GM21619 (cell line): ENCODE measurements at regions not wholly inside any gene's neighbourhood (a gene's known extent, or its start where the extent isn't known, plus 50 kb on each side); places are given as distances from the start of the nearest gene placed in this dataset.

Experiments used
- ATAC-seq: cut with Tn5 transposase; IDR thresholded peaks from one replicate; pipeline ENCODE4 v1.9.1; 2021; ENCODE audit not compliant: unreplicated experiment

DNA sequence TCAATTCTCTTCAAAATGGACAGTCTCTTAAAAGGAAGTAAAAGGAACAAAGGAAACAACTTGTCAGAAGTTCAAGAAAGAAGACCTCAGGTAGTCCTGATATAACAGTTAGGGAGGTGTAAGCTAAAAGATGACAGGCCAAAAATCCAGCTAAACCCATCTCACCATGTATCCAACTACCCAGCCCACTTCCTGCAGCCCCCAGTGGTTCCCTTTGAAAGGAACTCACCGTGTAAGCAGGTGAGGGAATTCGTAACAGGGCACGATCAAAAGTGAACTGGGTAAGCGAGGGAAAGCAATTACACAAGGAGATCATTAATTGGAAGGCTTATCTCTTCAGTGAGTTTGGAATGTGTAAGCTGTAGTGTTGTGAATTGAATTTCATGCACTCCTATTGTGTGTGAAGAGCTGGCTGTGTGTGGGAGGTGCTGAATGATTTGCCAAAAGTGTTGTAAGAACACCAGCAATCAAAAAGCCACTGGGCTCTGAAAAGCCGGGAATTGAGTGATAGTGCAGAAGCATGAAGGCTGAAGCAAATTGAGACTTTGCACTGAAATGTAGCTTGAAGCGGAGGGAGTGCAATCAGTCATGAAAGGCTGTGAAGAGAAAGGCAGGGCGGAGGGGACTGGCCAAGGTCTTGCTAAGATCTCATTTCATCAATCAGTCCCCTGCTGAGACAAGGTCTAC is 914.2 kb upstream of the LCORL start:
- ATAC-seq: no peak

DNA sequence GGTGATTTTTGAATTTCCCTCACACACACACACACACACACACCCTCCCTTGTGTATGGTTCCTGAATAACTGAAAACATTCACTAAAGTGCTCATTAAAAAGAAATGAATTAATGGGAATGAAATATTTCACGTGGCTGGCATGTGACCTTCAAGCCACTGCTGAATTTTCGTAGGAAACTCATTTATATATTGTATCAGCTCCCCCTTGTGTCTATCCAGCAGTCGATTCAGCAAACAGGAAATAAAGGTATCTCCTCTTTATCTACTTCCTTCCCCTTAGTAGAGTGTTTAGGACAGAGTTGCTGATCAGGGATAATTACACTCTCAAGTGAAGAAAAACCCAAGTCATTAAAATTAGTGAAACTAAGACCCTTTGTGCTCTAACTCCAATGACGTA is 912.6 kb upstream of the LCORL start:
- no peak for ATAC-seq

DNA sequence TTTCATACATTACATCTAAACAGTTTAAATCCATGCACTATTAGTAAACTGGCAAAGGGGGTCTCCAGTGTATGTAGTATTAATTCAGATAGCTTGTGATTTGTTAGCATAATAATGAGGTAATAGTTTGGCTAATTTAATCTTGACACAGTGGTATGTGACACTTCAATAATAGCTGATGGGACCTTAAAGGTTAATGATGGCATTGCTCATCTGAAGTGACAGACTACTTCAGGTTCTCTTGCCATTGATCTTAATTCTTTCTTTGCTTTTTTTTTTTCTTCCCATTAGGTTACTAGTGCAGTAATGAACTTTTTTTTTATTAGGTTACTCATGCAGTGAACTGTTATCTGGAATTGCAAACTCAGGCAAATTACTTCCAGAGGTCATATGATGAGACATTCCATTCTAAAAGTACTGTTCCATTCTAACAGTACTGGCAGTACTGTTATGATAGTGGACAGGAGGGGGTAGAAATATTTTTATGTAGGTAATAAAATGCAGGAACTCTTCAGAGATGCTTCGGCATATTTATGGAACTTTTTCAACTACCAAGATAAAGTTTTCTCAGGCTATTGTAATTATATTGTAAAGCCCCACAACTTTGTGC is 911.3 kb upstream of the LCORL start:
- no peak for ATAC-seq

DNA sequence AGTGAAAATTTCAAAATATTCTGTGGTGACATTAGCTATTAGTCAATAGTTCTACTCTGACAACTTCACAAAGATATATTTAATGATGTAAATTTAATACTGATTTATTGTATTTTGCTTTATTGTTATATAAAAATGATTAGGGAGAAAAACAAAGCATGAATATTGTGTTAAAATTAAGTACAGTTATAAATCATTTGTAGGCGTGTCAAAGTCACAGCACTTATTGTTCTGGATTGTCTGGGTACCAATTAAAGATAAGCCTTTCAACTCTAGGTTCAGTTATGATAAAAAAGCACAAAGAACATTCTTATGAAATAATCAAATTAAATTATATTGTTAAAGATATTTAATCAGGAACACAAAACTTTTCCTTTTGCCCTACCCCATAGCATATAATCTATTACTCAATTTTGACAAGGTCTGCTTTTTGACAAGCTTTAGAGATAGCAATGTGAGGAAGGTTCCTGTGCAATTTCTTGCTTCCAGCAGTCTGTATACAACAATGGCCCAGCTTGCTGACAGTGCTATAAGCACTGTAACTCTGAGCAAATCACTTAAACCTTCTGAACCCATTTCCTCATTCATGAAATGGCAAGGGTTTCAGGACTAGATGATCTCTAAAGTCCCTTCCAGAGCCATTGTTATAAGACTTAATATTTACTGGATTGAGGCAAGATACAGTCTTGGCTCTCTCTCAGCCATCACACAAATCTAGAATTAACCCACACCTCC is 910.3 kb upstream of the LCORL start:
- no peak for ATAC-seq

DNA sequence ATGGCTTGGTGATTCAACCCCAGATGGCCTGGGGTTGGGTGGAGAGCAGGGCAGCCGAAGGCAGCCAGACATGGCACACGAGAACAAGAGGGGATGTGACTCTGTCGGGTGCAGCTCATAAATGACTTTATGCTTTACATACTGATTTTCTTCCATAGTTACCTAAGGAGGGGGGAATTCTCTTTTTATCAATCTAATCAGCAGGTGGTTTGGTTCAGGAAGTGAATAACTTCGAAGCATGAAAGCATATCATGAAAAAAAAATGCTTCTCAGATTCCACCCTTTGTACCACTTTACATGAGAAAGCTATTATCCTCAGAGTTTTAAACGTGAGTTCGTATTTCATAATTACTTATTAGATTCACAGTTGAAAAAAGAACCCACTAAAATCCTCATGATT is 908.9 kb upstream of the LCORL start:
- no peak for ATAC-seq

DNA sequence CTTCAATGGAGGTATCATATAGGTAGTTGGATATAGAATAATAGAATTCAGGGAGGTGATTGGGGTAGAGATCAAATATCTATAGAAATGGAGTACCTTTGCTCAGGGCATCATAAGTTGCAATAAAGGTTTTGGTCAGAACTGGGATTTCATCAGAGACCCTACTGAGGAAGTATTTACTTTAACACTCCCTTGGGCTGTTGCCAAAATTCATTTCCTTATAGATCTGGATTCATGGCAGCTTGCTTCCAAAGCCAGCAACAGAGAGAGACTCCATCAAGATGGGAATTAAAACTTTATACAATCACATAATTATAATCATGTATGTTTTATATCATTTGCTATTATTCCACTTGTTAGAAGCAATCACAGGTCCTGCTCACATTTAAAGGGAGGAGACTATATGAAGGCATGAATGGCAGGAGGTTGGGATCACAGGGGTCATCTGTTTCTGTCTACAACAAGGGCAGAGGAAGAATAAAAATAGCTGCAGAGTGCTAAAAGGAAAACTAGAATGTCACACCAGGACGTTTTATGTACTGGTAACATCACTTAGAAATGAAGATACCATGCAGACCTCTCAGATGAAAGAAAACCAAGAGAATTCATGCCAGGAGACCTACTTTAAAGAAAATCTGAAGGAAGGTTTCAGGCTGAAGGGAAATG is 902.1 kb upstream of the LCORL start:
- no peak for ATAC-seq

DNA sequence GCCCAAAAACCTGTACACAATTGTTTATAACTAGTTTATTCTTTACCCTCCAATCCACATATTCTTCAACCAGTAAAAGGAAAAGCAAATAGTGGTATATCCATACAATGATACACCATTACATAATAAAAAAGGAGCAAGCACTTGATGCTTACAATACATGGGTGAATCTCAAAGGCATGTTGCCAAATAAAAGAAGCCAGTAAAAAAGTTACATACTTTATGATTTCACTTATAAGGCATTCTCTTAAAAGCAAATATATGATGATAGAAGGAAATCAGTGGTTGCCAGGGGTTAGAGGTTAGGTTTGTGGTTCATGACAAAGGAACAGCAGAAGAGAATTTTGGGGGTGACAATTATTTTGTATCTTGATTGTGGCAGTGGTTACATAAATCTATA is 896.1 kb upstream of the LCORL start:
- ATAC-seq: no peak

DNA sequence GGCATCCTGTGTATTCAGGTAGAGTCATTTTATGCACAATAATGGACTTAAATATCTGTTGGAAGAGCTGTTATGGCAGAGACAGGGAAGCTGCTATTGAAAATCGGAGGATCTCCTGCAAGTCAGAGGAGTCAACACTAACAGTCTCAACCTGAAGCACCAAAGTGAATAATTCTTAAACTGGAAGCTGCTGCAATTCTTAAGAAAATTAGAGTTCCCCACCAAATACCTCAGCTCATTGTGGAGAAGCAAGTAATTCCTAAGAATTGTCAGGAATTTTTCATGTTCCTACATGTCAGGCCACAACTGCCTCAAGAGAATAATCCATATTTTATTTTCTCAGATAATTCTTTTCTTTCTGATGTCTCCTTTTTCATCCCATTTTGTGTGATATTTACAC is 892.6 kb upstream of the LCORL start:
- no peak for ATAC-seq

DNA sequence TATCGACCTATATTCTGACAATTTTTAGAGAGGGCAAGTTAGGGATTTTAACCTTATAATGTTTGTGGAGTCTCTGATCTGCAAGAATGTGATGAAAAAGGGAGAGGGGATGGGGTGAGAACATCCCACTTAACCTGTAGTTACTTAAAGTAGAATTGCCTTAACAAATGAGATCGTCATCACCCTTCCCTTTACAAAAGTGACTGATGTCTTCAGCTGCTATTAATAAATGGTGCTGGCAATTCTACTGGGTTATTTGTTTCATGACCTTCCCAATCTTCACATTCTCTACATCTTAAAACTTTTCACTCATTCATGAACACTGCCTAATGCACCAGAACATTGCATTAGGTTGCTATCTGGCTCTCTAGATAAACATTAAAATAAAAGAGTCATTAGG is 873.4 kb upstream of the LCORL start:
- no peak for ATAC-seq

DNA sequence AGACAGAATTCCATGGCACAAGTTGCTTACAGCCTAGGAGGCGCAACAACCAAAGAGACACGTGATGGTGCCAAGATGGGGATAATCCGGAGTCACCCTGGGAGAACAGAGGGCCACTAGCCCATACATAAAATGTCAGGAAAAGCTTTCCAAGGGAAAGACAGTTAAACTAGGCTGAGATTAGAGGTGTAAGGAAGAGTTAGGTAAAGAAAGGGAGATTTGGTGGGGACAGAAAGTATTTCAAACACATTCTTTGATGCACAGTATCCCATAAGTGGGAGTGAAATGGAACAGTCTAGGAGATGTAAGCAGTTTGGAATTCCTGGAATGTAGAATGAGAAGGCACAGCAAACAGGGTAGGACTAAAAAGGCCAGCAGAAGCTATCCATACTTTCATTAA is 860.9 kb upstream of the LCORL start:
- no peak for ATAC-seq

DNA sequence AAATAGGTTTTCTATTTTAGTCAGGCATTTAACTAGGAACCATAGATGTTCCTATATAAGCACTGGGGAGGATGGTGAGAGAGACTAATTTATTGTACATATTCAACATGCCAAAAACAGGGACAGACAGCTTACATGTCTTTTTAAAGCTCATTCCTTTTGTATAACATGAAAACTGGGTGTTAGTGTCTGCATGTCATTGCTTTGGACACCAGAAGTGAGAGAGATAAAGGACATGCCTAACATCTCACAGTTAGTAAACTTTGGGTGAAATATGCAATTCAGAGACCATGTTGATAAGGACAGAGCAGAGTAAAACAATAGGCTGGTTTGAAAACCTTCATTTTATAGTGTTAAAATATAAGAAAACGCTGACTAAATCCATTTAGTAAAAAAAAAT is 860.0 kb upstream of the LCORL start:
- no peak for ATAC-seq

DNA sequence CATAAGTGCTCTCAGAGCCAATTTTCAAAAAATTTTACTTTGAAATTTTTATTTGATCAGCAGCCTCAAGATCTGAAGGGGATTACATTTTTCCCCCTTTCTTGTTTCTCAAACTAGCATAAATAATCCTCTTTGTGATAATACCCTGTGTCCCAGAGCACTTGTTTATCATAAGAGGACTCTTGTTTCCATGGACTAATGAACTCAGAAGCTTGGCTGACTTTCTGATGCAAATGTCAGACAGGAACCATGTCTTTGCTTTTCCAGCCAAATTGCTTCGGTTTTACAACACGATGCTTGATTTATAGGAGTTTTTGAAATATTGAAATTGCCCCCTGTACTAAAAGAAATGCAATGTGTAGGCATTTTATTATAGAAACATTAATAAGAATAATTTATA is 859.3 kb upstream of the LCORL start:
- no peak for ATAC-seq

DNA sequence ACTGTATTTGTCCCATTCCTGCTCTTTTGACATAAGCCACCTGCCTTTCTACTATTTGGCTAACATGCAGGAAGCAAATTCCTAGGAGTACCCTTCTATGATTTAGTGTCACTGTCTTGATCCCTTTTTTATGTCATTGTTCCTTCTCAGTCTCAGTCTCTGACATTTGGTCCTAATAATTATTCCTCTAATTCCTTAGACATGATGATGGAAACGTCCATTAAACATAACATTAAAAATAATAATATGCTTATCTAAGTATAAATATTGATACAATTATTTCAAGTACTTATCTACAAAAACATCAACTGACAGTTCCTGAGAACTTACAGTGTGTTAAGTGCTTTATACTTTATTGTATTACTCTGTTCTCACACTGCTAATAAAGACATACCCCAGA is 857.0 kb upstream of the LCORL start:
- no peak for ATAC-seq

DNA sequence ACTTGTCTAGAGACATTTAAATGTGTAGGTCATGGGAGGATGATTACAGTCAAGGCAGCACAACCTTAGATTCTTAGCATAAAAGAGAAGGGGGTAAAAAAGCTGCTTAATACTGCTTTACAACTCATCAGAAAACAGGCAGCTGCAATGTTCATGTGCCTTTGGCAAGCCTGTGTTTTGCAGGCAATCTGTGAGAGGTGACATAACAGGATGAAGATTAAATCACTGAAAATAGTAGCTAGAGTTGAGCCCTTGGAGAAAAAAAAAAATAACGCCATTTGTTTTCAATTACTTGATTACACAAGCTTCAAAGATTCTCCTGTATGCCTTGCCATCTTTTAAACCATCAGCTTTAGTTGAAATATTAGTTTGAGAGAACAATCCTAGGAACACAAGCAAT is 847.6 kb upstream of the LCORL start:
- ATAC-seq: no peak

DNA sequence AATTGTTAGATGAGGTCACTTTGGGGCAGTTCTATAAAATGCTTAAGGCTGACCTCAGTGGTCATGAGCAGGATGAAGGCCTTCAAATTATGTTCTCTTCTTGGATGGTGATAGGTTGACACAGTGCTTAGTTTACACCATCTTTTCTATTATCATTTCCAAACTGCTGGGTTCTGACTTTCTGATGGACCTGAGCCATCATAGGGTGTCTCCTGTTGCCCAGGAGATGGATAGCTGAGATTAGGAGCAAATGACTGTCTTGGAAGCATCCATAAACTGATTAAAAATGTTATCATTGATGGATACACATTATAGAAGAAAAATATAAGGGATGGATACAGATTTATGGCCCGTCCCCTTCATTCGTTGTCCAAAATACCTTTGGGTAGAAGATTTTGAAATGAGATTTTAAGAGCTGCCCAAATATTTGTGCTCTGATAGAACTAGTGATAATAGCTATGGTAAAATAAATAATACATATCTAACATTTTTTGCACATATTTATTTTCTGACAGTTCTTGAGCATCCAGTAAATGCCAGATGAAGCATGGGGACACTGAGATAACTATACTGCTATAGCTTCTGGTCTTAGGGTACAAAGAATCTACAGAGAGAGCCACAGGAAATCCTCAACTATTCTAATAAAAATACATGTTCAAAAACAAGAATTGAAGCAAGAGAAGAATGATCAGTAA is 839.4 kb upstream of the LCORL start:
- no peak for ATAC-seq

DNA sequence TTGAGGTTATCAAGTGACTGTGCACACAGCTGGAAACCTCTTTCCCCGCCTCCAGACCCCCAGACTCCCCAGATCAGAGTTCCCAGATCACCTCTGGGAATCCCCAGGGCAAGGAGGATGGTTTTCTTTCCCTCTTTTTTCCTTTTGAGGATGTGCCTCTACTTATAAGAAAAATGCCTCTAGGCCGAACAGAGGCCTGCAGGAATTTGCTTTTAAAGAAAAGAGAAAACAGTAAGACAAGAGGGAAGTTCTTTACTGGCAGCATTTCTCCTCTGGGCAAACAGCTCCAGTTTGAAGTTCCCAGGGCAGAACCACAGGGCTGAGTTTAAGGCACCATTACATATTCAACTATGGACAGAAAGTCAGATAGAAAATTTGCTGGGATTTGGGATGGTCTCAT is 837.9 kb upstream of the LCORL start:
- no peak for ATAC-seq

DNA sequence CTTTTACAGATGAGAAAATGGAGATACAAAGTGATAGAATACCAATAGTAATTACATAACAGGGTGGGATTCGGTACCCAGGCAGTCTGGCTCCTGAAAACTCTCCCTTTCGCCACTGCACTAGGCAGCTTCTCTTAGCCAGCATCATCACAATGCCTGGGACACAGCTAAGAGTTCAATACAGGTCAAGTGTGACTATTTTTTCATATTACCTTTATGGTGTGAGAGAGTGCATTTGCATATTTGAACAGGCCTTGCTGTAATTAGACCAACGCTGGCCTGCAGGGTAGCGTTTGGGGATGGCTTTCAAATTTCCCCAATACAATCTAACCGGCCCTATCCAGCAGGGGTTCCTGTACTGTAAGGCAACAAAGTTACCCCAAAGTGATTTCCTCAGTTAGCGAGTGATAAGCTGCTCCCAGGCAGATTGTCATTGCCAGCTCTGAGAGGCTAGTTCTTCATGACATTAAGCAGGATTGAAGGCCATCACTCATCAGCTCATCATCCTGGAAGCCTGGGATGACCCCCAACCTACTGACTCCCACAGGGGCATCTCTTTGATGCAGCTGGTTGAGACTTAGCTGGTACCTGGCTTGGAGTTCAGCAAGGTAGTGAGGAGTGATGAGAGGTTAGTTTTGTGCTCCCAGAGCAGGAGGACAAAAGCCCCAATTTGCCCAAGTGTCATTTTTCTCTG is 836.8 kb upstream of the LCORL start:
- ATAC-seq: no peak

DNA sequence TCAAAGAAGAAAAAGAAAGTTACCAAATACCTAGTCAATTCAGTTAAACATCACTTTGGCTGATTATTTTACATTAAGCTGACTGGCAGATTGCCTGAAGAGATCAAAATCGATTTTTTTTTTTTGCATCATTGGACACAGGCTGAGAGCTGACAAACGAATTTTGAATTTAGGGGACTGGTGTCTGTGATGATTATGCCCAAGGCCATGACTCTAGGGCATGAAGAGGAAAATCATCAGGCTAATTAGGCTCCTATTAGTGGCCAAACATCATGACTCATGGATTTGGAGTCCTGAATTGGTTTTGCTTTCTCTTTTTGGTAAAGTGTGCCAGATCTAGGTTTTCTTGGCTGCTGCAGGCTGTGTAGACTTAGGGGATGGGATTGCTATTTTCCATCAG is 829.3 kb upstream of the LCORL start:
- ATAC-seq: no peak

DNA sequence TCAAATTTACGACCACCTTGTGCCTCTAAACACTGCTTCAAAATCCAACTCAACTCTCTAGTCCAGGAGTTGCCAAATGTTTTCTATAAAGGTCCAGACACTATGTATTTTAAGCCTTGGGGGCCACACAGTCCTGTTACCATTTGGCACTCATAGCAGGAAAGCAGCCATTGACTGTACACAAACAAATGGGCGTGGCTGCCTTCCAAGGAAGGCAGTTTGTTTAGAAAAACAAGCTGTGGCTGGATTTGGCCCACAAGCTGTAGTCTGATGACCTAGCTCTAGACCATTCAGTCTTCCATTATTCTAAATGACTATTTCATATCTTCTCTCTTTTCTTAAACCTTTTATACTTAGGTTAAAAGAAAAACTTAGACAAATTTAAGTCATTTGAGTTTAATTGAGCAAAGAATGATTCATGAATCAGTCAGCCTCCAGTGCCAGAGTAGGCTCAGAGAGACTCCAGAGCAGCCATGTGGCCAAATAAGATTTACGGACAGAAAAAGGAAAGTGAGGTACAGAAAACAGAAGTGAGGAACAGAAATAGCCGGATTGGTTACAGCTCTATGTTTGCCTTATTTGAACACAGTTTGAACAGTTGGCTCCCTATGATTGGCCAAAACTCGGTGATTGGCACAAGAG is 825.8 kb upstream of the LCORL start:
- ATAC-seq: no peak

DNA sequence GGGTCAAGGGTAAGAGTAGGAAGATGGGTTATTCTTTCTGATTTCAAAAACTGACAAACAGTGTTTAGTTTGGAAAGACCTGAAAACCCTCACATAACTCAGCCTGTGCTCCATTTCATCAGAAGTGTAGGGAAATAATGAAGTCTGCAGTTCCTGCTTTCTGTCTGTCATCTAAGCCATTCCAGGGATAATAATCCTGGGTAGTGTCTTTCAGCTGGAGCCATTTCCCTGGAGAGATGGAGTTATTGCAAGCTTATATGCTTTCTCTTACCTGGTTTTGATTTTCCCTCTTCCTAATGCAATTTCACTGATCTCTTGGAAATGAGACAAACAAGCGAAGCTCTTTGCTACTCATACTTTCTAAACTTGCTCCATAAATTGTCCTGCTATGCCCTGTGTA is 824.8 kb upstream of the LCORL start:
- no peak for ATAC-seq
